Uterus (tissue), 3 donors: ENCODE measurements at regions not wholly inside any gene's neighbourhood (a gene's known extent, or its start where the extent isn't known, plus 50 kb on each side); places are given as distances from the start of the nearest gene placed in this dataset.

Source experiments
- DNase-seq, 2 donors: peaks; one replicate each; pipeline ENCODE4 v3.0.0-alpha.2; 2019 to 2020
- H3K27ac ChIP-seq, 2 donors: fragments of 200-600 bp; sonication (generic); 1 replicate in 1 of 2; 2 replicates in 1 of 2; pipeline ENCODE4 v1.5.1; 2016 to 2018
- H3K27me3 ChIP-seq, 2 donors: fragments of 200-600 bp; sonication (generic); one replicate each; pipeline ENCODE4 v1.5.1; 2018 to 2019; ENCODE audit warnings: control low read depth in 1 of 2
- H3K36me3 ChIP-seq, 2 donors: fragments of 200-600 bp; sonication (generic); one replicate each; pipeline ENCODE4 v1.5.1; 2019; ENCODE audit warnings: control low read depth in 1 of 2
- H3K4me1 ChIP-seq, 2 donors: fragments of 200-600 bp; sonication (generic); one replicate each; pipeline ENCODE4 v1.5.1; 2018 to 2019; ENCODE audit warnings: control low read depth in 1 of 2
- H3K4me3 ChIP-seq, 2 donors: fragments of 200-600 bp; sonication (generic); 1 replicate in 1 of 2; 2 replicates in 1 of 2; pipeline ENCODE4 v1.5.1; 2018 to 2019; ENCODE audit warnings: mild to moderate bottlenecking in 1 of 2
- H3K9me3 ChIP-seq, 2 donors: fragments of 200-600 bp; sonication (generic); one replicate each; pipeline ENCODE4 v1.5.1; 2019; ENCODE audit warnings: control low read depth in 1 of 2
- CTCF ChIP-seq, 4 experiments: fragments of 200-600 bp in 2 of 4; fragments of 450-650 bp in 2 of 4; sonication (generic) in 2 of 4; IDR thresholded peaks; one replicate each; pipeline ENCODE4 v1.5.1; 2016 to 2019; ENCODE audit warnings: antibody characterized with exemption in 4 of 4, mild to moderate bottlenecking in 2 of 4, moderate library complexity in 1 of 4
- POLR2A ChIP-seq, 2 donors: fragments of 450-650 bp; IDR thresholded peaks; one replicate each; pipeline ENCODE4 v1.6.1; 2016; ENCODE audit warnings: antibody characterized with exemption in 2 of 2, mild to moderate bottlenecking in 1 of 2, moderate library complexity in 1 of 2
- intact Hi-C: fragments of 100-400 bp; cut with DNase I; formaldehyde crosslinking; loops from one replicate; pipeline ENCODE4 v1.15.1; 2023; ENCODE audit warnings: low total_unique reads
- donor health status: DM: yes; HTN: yes; CAD: no.

GRCh38 chr5:167993771-167994170 is 297.7 kb upstream of the WWC1 start:
- TF ChIP-seq POLR2A (IDR thresholded peaks at IDR 0.05) (no peak), CTCF (IDR thresholded peaks at IDR 0.05) (no peak)
- H3K4me3 ChIP-seq: no peak overlapping the region
- no peak for DNase-seq
- no peaks in the 10 kb centered on the region for H3K36me3 ChIP-seq
- H3K27ac ChIP-seq: no peak overlapping the region
- intact Hi-C loops: no loop called here
- no peaks in the 10 kb centered on the region for H3K9me3 ChIP-seq
- H3K27me3 ChIP-seq: no peaks in the 10 kb centered on the region
- no peaks in the 10 kb centered on the region for H3K4me1 ChIP-seq

GRCh38 chr5:167995844-167996425 is 295.5 kb upstream of the WWC1 start:
- Histone ChIP-seq H3K4me1 (no peaks in the 10 kb centered on the region), H3K36me3 (no peaks in the 10 kb centered on the region), H3K4me3 (no peak overlapping the region), H3K27me3 (no peaks in the 10 kb centered on the region), H3K9me3 (no peaks in the 10 kb centered on the region), H3K27ac (no peak overlapping the region)
- intact Hi-C loops: no loop called here
- no peak for DNase-seq
- TF ChIP-seq CTCF (IDR thresholded peaks at IDR 0.05) (no peak), POLR2A (IDR thresholded peaks at IDR 0.05) (no peak)

GRCh38 chr5:167998148-167998767 is 293.2 kb upstream of the WWC1 start:
- no peak for TF ChIP-seq POLR2A (IDR thresholded peaks at IDR 0.05)
- TF ChIP-seq CTCF (IDR thresholded peaks at IDR 0.05): no peak
- Histone ChIP-seq H3K27ac (no peak overlapping the region), H3K9me3 (no peaks in the 10 kb centered on the region), H3K27me3 (no peaks in the 10 kb centered on the region), H3K36me3 (no peaks in the 10 kb centered on the region), H3K4me1 (no peaks in the 10 kb centered on the region), H3K4me3 (no peak overlapping the region)
- no peak for DNase-seq
- intact Hi-C loops: no loop called here

GRCh38 chr5:167999182-167999581 is 292.3 kb upstream of the WWC1 start:
- no peaks in the 10 kb centered on the region for H3K4me1 ChIP-seq
- H3K4me3 ChIP-seq: no peak overlapping the region
- TF ChIP-seq POLR2A (IDR thresholded peaks at IDR 0.05): no peak
- no peak for TF ChIP-seq CTCF (IDR thresholded peaks at IDR 0.05)
- intact Hi-C loops: no loop called here
- no peaks in the 10 kb centered on the region for H3K36me3 ChIP-seq
- H3K27ac ChIP-seq: no peak overlapping the region
- no peak for DNase-seq
- no peaks in the 10 kb centered on the region for H3K9me3 ChIP-seq
- no peaks in the 10 kb centered on the region for H3K27me3 ChIP-seq

- Histone ChIP-seq H3K4me1 (no peaks in the 10 kb centered on the region), H3K36me3 (no peaks in the 10 kb centered on the region), H3K9me3 (no peaks in the 10 kb centered on the region), H3K4me3 (no peak overlapping the region), H3K27me3 (no peaks in the 10 kb centered on the region), H3K27ac (no peak overlapping the region)
- TF ChIP-seq POLR2A (IDR thresholded peaks at IDR 0.05) (no peak), CTCF (IDR thresholded peaks at IDR 0.05) (no peak)
- intact Hi-C loops: no loop called here
- no peak for DNase-seq
Observed at GRCh38 chr5:168001318-168001717, 290.1 kb upstream of the WWC1 start.
